Peyer's patch (tissue), 4 donors: ENCODE measurements at regions not wholly inside any gene's neighbourhood (a gene's known extent, or its start where the extent isn't known, plus 50 kb on each side); places are given as distances from the start of the nearest gene placed in this dataset.
"Not testable (repeated sequence)": the region's sequence is repeated elsewhere in the genome, so short reads cannot be mapped to it uniquely, and the experiment has no call there.

Source experiments
- DNase-seq, 3 donors: peaks; one replicate each; pipeline ENCODE4 v3.0.0-alpha.2; 2017 to 2019
- H3K27ac ChIP-seq, 4 donors: fragments of 200-600 bp; sonication (generic); one replicate each; pipeline ENCODE4 v1.5.1; 2016 to 2019
- H3K27me3 ChIP-seq, 2 donors: fragments of 200-600 bp; sonication (generic); one replicate each; pipeline ENCODE4 v1.5.1; 2019
- H3K36me3 ChIP-seq, 3 donors: fragments of 200-600 bp; sonication (generic); one replicate each; pipeline ENCODE4 v1.5.1; 2016 to 2019
- H3K4me1 ChIP-seq, 4 donors: fragments of 200-600 bp; sonication (generic); one replicate each; pipeline ENCODE4 v1.5.1; 2016 to 2019
- H3K4me3 ChIP-seq, 4 donors: fragments of 200-600 bp; sonication (generic); 1 replicate in 3 of 4; 2 replicates in 1 of 4; pipeline ENCODE4 v1.5.1; 2016 to 2019; ENCODE audit warnings: mild to moderate bottlenecking in 1 of 4
- H3K9me3 ChIP-seq, 4 donors: fragments of 200-600 bp; sonication (generic); one replicate each; pipeline ENCODE4 v1.5.1; 2016 to 2019; ENCODE audit warnings: mild to moderate bottlenecking in 1 of 4
- POLR2A ChIP-seq, 2 donors: fragments of 450-650 bp; IDR thresholded peaks; one replicate each; pipeline ENCODE4 v1.5.1; 2017; ENCODE audit warnings: antibody characterized with exemption in 2 of 2, mild to moderate bottlenecking in 2 of 2, moderate library complexity in 2 of 2
- TF ChIP-seq, protein P1 (sequence below), 6 experiments: fragments of 450-650 bp in 4 of 6; fragments of 200-600 bp in 2 of 6; sonication (generic) in 1 of 6; IDR thresholded peaks; one replicate each; pipeline ENCODE4 v1.5.1; 2017 to 2019; ENCODE audit warnings: antibody characterized with exemption in 6 of 6, mild to moderate bottlenecking in 3 of 6, moderate library complexity in 1 of 6

DNA sequence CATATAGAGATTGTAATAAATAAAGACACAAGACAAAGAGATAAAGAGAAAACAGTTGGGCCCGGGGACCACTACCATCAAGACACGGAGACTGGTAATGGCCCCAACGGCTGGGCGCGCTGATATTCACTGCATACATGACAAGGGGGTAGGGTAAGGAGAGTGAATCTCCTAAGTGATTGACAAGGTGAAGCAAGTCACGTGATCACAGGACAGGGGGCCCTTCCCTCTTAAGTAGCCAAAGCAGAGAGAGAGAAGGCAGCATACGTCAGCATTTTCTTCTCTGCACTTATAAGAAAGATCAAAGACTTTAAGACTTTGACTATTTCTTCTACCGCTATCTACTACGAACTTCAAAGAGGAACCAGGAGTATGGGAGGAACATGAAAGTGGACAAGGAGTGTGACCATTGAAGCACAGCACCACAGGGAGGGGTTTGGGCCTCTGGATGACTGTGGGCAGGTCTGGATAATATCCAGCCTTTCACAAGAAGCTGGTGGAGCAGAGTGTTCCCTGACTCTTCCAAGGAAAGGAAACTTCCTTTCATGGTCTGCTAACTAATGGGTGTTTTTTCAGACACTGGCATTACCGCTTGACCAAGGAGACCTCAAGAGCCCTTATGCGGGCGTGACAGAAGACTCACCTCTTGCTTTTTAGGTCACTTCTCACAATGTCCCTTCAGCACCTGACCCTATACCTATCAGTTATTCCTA is 75.6 kb downstream of the MRPL39 start:
- not testable (repeated sequence) for H3K4me1 ChIP-seq, H3K36me3 ChIP-seq, H3K9me3 ChIP-seq, H3K27me3 ChIP-seq, H3K27ac ChIP-seq, H3K4me3 ChIP-seq, DNase-seq

DNA sequence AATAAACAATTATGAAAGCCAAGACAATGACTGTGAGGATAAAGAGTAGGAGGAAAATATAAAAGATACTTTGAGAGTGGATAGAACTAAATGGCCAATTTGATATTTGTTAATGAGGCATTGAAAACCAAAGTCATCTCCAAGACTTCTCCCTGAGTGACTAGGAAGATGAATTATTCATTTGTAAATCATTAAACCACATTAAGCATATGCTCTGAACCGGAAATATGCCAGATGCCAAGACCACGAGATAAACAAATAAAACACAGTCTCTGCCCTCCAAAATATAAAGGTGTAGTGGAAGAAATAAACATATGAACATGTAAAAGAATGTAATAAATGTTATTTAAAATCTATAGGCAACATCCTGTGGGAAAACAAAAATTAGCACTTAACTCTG is 78.8 kb downstream of the MRPL39 start:
- H3K9me3 ChIP-seq: no peaks in the 10 kb centered on the region
- TF ChIP-seq, protein P1, sequence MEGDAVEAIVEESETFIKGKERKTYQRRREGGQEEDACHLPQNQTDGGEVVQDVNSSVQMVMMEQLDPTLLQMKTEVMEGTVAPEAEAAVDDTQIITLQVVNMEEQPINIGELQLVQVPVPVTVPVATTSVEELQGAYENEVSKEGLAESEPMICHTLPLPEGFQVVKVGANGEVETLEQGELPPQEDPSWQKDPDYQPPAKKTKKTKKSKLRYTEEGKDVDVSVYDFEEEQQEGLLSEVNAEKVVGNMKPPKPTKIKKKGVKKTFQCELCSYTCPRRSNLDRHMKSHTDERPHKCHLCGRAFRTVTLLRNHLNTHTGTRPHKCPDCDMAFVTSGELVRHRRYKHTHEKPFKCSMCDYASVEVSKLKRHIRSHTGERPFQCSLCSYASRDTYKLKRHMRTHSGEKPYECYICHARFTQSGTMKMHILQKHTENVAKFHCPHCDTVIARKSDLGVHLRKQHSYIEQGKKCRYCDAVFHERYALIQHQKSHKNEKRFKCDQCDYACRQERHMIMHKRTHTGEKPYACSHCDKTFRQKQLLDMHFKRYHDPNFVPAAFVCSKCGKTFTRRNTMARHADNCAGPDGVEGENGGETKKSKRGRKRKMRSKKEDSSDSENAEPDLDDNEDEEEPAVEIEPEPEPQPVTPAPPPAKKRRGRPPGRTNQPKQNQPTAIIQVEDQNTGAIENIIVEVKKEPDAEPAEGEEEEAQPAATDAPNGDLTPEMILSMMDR (IDR thresholded peaks at IDR 0.05): no peak
- TF ChIP-seq POLR2A (IDR thresholded peaks at IDR 0.05): no peak
- no peak overlapping the region for H3K4me3 ChIP-seq
- no peaks in the 10 kb centered on the region for H3K36me3 ChIP-seq
- H3K4me1 ChIP-seq: no peaks in the 10 kb centered on the region
- H3K27ac ChIP-seq: no peak overlapping the region
- H3K27me3 ChIP-seq: no peaks in the 10 kb centered on the region
- no peak for DNase-seq

DNA sequence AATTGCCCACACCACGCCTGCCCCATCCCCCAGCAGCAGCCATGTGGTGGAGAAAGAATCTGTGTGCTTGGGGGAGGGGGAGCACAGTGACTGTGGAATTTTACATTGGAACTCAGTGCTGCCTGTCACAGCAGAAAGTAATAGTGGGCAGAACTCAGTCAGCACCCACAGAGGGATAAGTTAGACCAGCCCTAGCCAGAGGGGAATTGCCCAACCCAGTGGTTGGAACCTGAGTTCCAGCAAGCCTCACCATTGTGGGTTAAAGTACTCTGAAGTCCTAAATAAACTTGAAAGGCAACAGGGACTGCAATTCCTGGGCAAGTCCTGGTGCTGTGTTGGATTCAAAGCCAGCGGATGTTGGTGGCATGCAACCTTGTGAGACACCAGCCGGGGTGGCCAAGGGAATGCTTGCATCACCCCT is 88.8 kb downstream of the MRPL39 start:
- H3K36me3 ChIP-seq: no peaks in the 10 kb centered on the region
- H3K9me3 ChIP-seq: no peaks in the 10 kb centered on the region
- no peaks in the 10 kb centered on the region for H3K4me1 ChIP-seq
- DNase-seq: no peak
- no peaks in the 10 kb centered on the region for H3K27me3 ChIP-seq
- H3K4me3 ChIP-seq: no peak overlapping the region
- TF ChIP-seq POLR2A (IDR thresholded peaks at IDR 0.05): no peak
- TF ChIP-seq, protein P1 (IDR thresholded peaks at IDR 0.05): no peak
- no peak overlapping the region for H3K27ac ChIP-seq

DNA sequence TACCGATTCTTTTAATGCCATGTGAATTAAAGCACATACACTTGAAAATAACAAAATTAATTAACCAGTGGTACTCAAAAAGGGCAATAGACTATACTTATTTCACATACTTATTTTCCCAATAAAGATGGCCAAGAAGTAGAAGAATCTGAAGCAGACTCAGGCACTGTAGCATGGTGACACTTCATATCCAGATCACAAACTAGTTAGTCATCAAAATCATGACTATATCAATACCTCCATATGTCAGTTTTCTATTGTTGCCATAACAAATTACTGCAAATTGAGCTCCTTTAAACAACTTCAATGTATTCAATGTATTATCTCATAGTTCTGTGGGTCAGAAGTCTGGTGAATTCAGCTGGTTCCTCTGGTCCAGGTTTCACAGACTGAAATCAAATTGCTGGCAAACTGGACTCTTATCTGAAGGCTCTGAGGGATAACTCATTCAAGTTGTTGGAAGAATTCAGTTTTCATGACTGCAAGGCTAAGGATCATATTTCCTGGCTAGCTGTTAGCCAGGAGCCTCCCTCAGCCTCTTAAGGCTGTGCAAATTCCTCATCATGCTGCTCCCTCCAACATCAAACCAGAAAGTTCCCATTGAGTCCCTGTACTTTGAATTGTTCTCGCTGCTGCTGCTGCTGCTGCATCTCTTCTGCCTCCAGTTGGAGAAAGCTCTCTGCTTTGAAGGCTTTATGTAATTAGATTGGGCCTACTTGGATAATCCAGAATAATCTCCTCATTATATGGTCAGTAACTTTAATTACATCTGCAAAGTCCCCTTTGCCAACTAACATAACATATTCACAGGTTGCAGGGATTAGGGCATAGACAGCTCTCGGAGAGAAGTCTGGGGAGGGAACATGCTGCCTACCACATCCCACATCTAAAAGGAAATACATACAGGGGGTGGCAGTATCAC is 91.5 kb downstream of the MRPL39 start:
- H3K27me3 ChIP-seq: no peaks in the 10 kb centered on the region
- no peaks in the 10 kb centered on the region for H3K36me3 ChIP-seq
- TF ChIP-seq, protein P1 (IDR thresholded peaks at IDR 0.05): no peak
- TF ChIP-seq POLR2A (IDR thresholded peaks at IDR 0.05): no peak
- DNase-seq: no peak
- no peak overlapping the region for H3K4me3 ChIP-seq
- no peaks in the 10 kb centered on the region for H3K4me1 ChIP-seq
- H3K27ac ChIP-seq: no peak overlapping the region
- H3K9me3 ChIP-seq: no peaks in the 10 kb centered on the region

DNA sequence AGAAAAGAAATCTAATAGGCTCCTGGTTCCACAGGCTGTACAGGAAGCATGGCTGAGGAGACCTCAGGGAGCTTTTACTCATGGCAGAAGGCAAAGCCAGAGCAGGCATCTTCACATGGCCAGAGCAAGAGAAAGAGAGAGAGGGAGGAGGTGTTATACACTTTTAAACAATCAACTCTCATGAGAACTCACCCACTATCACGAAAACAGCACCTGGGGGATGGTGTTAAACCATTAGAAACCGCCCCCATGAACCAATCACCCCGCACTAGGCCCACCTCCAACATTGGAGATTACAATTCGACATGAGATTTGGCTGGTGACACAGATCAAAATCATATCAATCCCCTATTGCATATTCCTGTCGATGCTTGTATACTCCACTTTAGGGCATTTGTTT is 93.5 kb downstream of the MRPL39 start:
- Histone ChIP-seq H3K27me3 (no peaks in the 10 kb centered on the region), H3K36me3 (no peaks in the 10 kb centered on the region), H3K27ac (no peak overlapping the region), H3K4me3 (no peak overlapping the region), H3K4me1 (no peaks in the 10 kb centered on the region), H3K9me3 (no peaks in the 10 kb centered on the region)
- TF ChIP-seq, protein P1 (IDR thresholded peaks at IDR 0.05): no peak
- TF ChIP-seq POLR2A (IDR thresholded peaks at IDR 0.05): no peak
- no peak for DNase-seq
